Osteoblast (primary cell): ENCODE measurements at regions not wholly inside any gene's neighbourhood (a gene's known extent, or its start where the extent isn't known, plus 50 kb on each side); places are given as distances from the start of the nearest gene placed in this dataset.

Experiments
- DNase-seq: peaks from one replicate; pipeline ENCODE4 v3.0.0; 2011; ENCODE audit warnings: low spot score, mixed read lengths; ENCODE audit not compliant: insufficient read length; ENCODE audit errors: missing footprints
- H2AFZ ChIP-seq: 2 replicates; pipeline ENCODE4 v1.6.0; 2011; ENCODE audit warnings: mild to moderate bottlenecking, low read length
- H3K27ac ChIP-seq: 2 replicates; pipeline ENCODE4 v1.5.1; 2011; ENCODE audit warnings: mild to moderate bottlenecking, low read depth, low read length, moderate library complexity
- H3K27me3 ChIP-seq: 2 replicates; pipeline ENCODE4 v1.6.0; 2012; ENCODE audit warnings: mild to moderate bottlenecking, control low read depth, inconsistent platforms, low read length, moderate library complexity; ENCODE audit not compliant: insufficient read depth
- H3K36me3 ChIP-seq: 2 replicates; pipeline ENCODE4 v1.5.1; 2011; ENCODE audit warnings: mild to moderate bottlenecking, low read length, control low read depth, moderate library complexity; ENCODE audit not compliant: insufficient read depth
- H3K4me1 ChIP-seq: 2 replicates; pipeline ENCODE4 v1.5.1; 2011; ENCODE audit warnings: mild to moderate bottlenecking, low read length, control low read depth, moderate library complexity; ENCODE audit not compliant: insufficient read depth
- H3K4me2 ChIP-seq: 2 replicates; pipeline ENCODE4 v1.6.0; 2011; ENCODE audit warnings: mild to moderate bottlenecking, low read length; ENCODE audit not compliant: insufficient read depth
- H3K4me3 ChIP-seq: fragments of 200-600 bp; sonication (generic); 3 replicates; pipeline ENCODE4 v1.5.1; 2012; ENCODE audit warnings: mild to moderate bottlenecking, low read length, inconsistent platforms; ENCODE audit not compliant: insufficient read depth
- H3K79me2 ChIP-seq: 2 replicates; pipeline ENCODE4 v1.6.0; 2012; ENCODE audit warnings: mild to moderate bottlenecking, low read length, control low read depth, inconsistent platforms; ENCODE audit not compliant: insufficient read depth
- H3K9me3 ChIP-seq: 2 replicates; pipeline ENCODE4 v1.5.1; 2011; ENCODE audit warnings: low read depth, low read length, control low read depth
- H4K20me1 ChIP-seq: 2 replicates; pipeline ENCODE4 v1.6.0; 2012; ENCODE audit warnings: mild to moderate bottlenecking, low read length, control low read depth; ENCODE audit not compliant: insufficient read depth
- CTCF ChIP-seq: IDR thresholded peaks from 2 replicates; pipeline ENCODE4 v1.5.1; 2011; ENCODE audit warnings: mild to moderate bottlenecking, low read depth, low read length, moderate library complexity; ENCODE audit errors: extremely low read depth

DNA sequence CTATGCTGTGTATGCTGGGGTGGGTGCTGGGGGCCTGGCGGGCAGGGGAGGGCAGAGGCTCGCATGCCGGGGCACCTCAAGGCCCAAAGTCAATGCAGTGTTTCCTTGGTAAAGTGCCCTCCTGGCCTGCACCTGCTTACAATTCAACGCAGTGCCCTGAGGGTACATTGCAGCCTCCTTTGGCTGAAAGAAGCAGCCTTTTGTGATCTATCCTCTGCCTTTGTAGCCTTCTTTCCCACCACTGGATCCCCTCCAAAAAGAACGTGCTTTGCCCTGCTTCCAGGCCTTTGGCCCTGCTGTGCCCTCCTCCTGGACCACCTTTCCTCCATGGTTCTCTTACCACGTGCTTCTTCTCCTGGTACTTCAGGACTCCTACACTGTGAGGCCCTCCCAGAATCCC lies 113.6 kb upstream of the PTPN1 start:
- H3K4me1 ChIP-seq: peaks cover 25% of the 10 kb centered on the region
- TF ChIP-seq CTCF: no peak
- H3K9me3 ChIP-seq: no peaks in the 10 kb centered on the region
- no peak for DNase-seq
- H4K20me1 ChIP-seq: no peaks in the 10 kb centered on the region
- no peaks in the 10 kb centered on the region for H3K27me3 ChIP-seq
- no peak overlapping the region for H3K27ac ChIP-seq
- H3K79me2 ChIP-seq: no peaks in the 10 kb centered on the region
- H3K4me2 ChIP-seq: no peak overlapping the region
- no peaks in the 10 kb centered on the region for H3K36me3 ChIP-seq
- H3K4me3 ChIP-seq: no peak overlapping the region
- H2AFZ ChIP-seq: no peak overlapping the region

DNA sequence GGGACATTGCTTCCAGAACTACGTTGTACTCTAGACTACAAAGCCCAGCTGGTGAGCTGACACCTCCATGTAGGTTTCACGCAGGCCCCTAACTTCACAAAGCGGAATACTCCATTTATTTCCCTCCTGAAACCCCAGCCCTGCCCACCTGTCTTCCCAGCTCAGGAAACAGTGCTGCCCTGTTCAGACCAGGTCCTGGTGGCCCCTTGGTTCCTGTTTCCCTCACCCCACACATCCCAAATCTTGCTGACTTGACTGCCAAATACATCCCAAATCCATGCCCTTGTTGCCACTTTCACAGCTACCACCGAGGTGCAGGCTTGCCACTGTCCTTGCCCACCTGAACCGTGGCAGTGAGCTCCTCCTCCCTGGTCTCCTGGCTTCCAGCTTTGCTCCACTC lies 113.1 kb upstream of the PTPN1 start:
- H3K4me2 ChIP-seq: no peak overlapping the region
- H3K4me1 ChIP-seq: peaks cover 25% of the 10 kb centered on the region
- no peak for TF ChIP-seq CTCF
- no peaks in the 10 kb centered on the region for H3K36me3 ChIP-seq
- no peaks in the 10 kb centered on the region for H4K20me1 ChIP-seq
- no peaks in the 10 kb centered on the region for H3K9me3 ChIP-seq
- DNase-seq: no peak
- no peaks in the 10 kb centered on the region for H3K27me3 ChIP-seq
- H3K4me3 ChIP-seq: no peak overlapping the region
- no peaks in the 10 kb centered on the region for H3K79me2 ChIP-seq
- no peak overlapping the region for H2AFZ ChIP-seq
- no peak overlapping the region for H3K27ac ChIP-seq

DNA sequence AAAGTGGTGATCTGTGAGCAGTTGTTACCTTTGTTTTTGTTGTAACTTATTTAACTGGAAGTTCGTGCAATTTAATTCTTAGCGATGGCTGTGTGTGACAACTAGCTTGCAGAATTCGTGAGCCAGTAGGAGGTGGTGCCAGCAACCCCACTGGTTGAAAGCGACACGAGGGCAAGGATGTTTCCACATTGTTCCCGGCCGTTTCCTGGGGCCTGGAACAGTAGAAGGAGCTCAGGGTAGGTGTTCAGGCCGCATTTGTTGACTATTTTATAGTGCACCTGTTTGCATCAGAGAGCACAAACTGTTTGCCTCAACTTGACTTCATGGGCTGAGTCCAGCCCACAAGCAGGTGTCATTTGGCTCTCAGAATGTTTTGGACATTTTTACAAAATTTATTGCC lies 112.1 kb upstream of the PTPN1 start:
- no peaks in the 10 kb centered on the region for H3K36me3 ChIP-seq
- no peak overlapping the region for H3K4me3 ChIP-seq
- H4K20me1 ChIP-seq: no peaks in the 10 kb centered on the region
- TF ChIP-seq CTCF: no peak
- DNase-seq: no peak
- H3K79me2 ChIP-seq: no peaks in the 10 kb centered on the region
- no peaks in the 10 kb centered on the region for H3K27me3 ChIP-seq
- no peak overlapping the region for H3K27ac ChIP-seq
- no peak overlapping the region for H2AFZ ChIP-seq
- peaks cover 25% of the 10 kb centered on the region for H3K4me1 ChIP-seq
- no peaks in the 10 kb centered on the region for H3K9me3 ChIP-seq
- H3K4me2 ChIP-seq: no peak overlapping the region

- no peaks in the 10 kb centered on the region for H3K79me2 ChIP-seq
- DNase-seq: no peak
- H2AFZ ChIP-seq: no peak overlapping the region
- no peaks in the 10 kb centered on the region for H3K36me3 ChIP-seq
- H4K20me1 ChIP-seq: no peaks in the 10 kb centered on the region
- no peaks in the 10 kb centered on the region for H3K9me3 ChIP-seq
- H3K4me2 ChIP-seq: peak overlapping the region; percentile 49
- H3K4me3 ChIP-seq: no peak overlapping the region
- H3K27me3 ChIP-seq: no peaks in the 10 kb centered on the region
- H3K27ac ChIP-seq: no peak overlapping the region
- TF ChIP-seq CTCF: no peak
- H3K4me1 ChIP-seq: peaks cover 25% of the 10 kb centered on the region
These were observed 111.7 kb upstream of the PTPN1 start for GRCh38 chr20:50398471-50398820.
